ENCODE measurements at regions not wholly inside any gene's neighbourhood (a gene's known extent, or its start where the extent isn't known, plus 50 kb on each side); places are given as distances from the start of the nearest gene placed in this dataset.

DNA sequence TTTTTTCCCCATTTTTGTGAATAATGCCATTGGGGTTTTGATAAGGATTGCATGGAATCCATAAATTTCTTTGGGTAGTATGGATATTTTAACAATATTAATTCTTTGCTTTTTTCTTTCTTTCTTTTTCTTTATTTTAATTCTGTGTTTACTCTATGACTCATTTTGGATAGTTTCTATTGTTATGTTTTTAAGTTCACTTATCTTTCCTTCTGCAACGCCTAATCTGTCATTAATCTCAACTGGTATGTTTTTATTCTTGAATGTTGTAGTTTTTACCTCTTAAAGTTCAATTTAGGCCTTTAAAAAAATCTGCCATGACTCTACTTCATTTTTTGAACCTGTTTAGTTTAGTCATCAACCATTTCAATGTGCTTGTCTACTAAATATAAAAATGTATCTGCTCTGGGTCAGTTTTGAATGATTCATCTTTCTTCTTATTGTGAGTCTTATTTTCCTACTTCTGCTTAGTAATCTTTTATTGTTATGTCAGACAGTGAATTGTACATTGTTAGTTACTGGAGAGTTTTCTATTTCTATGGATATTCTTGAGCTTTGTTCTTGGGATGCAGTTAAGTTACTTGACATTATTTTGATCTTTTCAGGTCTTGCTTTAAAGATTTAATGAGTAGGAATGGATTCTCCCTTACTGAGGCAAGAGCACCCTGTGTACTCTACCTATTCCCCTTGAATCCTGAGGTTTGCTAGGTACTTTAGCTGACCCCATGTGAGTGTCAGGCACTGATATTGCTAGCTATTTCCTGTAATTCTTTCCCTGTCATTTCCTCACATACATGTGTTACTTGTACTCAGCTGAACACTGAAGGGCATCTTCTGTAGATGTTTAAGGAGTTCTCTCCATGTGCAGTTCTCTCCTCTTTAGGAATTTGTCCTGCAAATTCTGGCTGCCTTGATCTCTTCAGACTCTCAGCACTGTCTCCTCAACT lies 104.2 kb downstream of the TFAP2B start:
- no peak for TF ChIP-seq CTCF (IDR thresholded peaks at IDR 0.05; ENCODE audit: low read depth, low read length)
- H3K4me3 ChIP-seq (replicated peaks in 1 of 2; ENCODE audit: low read depth in 2 of 2, low read length in 2 of 2), result no peak overlapping the region
- peak in 1 of 2 donors; percentile 6 for DNase-seq (ENCODE audit: low read depth in 2 of 2)

- no peak overlapping the region for H3K4me3 ChIP-seq (replicated peaks in 1 of 2; ENCODE audit: low read depth in 2 of 2, low read length in 2 of 2)
- no peak for DNase-seq (ENCODE audit: low read depth in 2 of 2)
- no peak for TF ChIP-seq CTCF (IDR thresholded peaks at IDR 0.05; ENCODE audit: low read depth, low read length)
Measured at GRCh38 chr6:50924758-50925157, 106.1 kb downstream of the TFAP2B start.

GRCh38 chr6:50925548-50925947 lies 106.9 kb downstream of the TFAP2B start:
- H3K4me3 ChIP-seq (replicated peaks in 1 of 2; ENCODE audit: low read depth in 2 of 2, low read length in 2 of 2), result no peak overlapping the region
- no peak for DNase-seq (ENCODE audit: low read depth in 2 of 2)
- TF ChIP-seq CTCF (IDR thresholded peaks at IDR 0.05; ENCODE audit: low read depth, low read length), result no peak

DNA sequence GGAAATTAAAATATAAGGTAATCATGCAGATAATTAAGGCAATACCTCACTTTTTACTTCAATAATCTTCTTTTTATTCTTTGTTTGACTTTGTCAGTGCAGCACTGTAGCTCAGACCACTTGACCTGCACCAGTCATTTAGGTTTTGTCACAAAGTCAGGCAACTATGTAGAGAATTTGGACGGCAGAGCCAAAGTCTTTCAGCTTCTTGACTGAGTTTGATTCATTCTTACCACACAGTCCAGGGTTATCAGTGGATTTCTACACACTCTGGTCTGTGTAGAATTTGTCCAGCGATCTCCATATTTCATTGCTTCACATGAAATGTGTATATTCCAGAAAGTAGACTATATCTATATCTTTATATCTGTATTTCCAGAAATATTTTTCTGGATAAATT lies 107.3 kb downstream of the TFAP2B start:
- H3K4me3 ChIP-seq (replicated peaks in 1 of 2; ENCODE audit: low read depth in 2 of 2, low read length in 2 of 2), result no peak overlapping the region
- DNase-seq (ENCODE audit: low read depth in 2 of 2), result no peak
- no peak for TF ChIP-seq CTCF (IDR thresholded peaks at IDR 0.05; ENCODE audit: low read depth, low read length)

DNA sequence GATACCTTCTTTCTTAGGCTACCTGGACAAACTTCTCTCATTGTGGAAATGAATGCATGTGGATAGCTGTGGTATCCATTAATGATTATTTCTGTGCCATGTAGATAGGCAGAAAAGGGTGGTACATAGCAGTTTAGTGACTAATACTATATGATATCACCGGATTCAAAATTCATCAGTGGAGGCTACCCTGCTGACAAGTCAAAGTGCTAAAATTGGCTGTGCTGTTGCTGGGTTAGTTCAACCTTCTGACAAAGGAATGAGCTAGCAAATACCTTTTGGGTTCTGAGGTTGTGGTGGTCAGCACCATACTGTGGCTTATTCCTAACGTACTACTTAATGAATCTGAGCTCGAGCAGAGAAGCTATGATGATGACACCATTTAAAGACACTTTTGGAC lies 109.1 kb downstream of the TFAP2B start:
- H3K4me3 ChIP-seq (replicated peaks in 1 of 2; ENCODE audit: low read depth in 2 of 2, low read length in 2 of 2), result no peak overlapping the region
- TF ChIP-seq CTCF (IDR thresholded peaks at IDR 0.05; ENCODE audit: low read depth, low read length), result no peak
- no peak for DNase-seq (ENCODE audit: low read depth in 2 of 2)

DNA sequence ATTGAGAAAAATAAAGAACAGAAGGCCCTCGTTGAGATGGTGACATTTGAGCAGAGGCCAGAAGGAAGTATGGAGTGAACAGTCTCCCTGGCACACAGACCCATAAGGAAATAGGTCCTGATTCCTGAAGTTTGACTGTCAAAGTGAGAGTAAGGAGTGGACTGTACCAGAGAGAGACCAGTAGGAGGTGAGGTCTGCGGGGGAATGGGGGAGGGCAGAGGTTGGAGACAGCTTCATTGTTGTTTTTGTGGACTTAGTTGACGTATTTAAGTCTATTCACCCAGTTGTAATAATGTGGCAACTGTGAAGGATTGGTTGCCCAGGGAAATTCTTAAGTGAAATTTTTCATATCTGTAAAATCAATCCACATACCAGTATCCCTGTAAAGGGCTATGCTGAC lies 110.7 kb downstream of the TFAP2B start:
- H3K4me3 ChIP-seq (replicated peaks in 1 of 2; ENCODE audit: low read depth in 2 of 2, low read length in 2 of 2), result no peak overlapping the region
- no peak for TF ChIP-seq CTCF (IDR thresholded peaks at IDR 0.05; ENCODE audit: low read depth, low read length)
- no peak for DNase-seq (ENCODE audit: low read depth in 2 of 2)
